Activated B cell treated with CpG ODN at 0.5 μM for 24 hours (primary cell): ENCODE measurements at regions not wholly inside any gene's neighbourhood (a gene's known extent, or its start where the extent isn't known, plus 50 kb on each side); places are given as distances from the start of the nearest gene placed in this dataset.
"Not testable (repeated sequence)": the region's sequence is repeated elsewhere in the genome, so short reads cannot be mapped to it uniquely, and the experiment has no call there.

ENCODE experiments used
- ATAC-seq: fragments of 200-7000 bp; cut with Tn5 transposase; one replicate; pipeline ENCODE4 v1.10.0; 2021; ENCODE audit warnings: low read depth, mild to moderate bottlenecking, moderate library complexity
- CTCF ChIA-PET: fragments of 350-600 bp; sonication (Branson Sonifier 250); formaldehyde crosslinking; loops from one replicate; lab custom pipeline; 2021; ENCODE audit warnings: antibody characterized with exemption; lab: Charles Lee
- POLR2A ChIA-PET: fragments of 350-600 bp; sonication (Branson Sonifier 250); formaldehyde crosslinking; loops from one replicate; lab custom pipeline; 2021; ENCODE audit warnings: antibody characterized with exemption; lab: Charles Lee
- DNase-seq: peaks from one replicate; pipeline ENCODE4 v3.0.0; 2022
- H3K27ac Mint-ChIP-seq: one replicate; pipeline ENCODE4 v1.8.0; 2020; ENCODE audit warnings: mixed read lengths
- H3K27me3 Mint-ChIP-seq: one replicate; pipeline ENCODE4 v1.8.0; 2021; ENCODE audit warnings: mixed read lengths
- H3K36me3 Mint-ChIP-seq: one replicate; pipeline ENCODE4 v1.8.0; 2021; ENCODE audit warnings: low read depth, mixed read lengths
- H3K4me1 Mint-ChIP-seq: one replicate; pipeline ENCODE4 v1.8.0; 2021; ENCODE audit warnings: mixed read lengths
- H3K4me3 Mint-ChIP-seq: one replicate; pipeline ENCODE4 v1.8.0; 2020; ENCODE audit warnings: mild to moderate bottlenecking, mixed read lengths
- H3K9me3 Mint-ChIP-seq: one replicate; pipeline ENCODE4 v1.8.0; 2020; ENCODE audit warnings: mixed read lengths
- intact Hi-C: fragments of 100-400 bp; cut with micrococcal nuclease; formaldehyde crosslinking; loops from one replicate; pipeline ENCODE4 v1.15.1; 2024
- TF ChIP-seq, protein P1 (sequence below): fragments of 200-600 bp; IDR thresholded peaks from one replicate; pipeline ENCODE4 v1.8.0; 2022; ENCODE audit warnings: antibody characterized with exemption, mild to moderate bottlenecking

DNA sequence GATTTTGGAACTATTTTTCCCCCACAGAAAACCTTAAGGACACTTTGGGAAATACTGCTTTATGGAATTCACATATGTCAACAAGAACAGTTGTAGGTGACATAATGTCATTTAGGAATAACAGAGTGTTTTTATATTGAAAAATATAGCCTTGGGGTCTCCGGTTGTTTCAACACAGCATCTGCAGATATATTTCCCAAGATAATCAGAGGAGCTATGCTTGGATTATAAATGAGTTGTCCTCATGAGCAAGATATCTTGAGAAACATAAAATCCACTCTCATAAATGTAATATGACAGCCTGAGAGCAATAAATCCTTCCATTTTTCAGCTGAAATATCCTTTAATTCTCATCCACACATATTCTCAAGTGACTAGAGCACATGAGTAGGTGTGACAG lies 473.7 kb upstream of the LMCD1 start:
- H3K4me3 Mint-ChIP-seq, result no peak overlapping the region
- H3K27ac Mint-ChIP-seq, result no peak overlapping the region
- H3K4me1 Mint-ChIP-seq, result no peaks in the 10 kb centered on the region
- ChIA-PET CTCF (no interaction called here), POLR2A (no interaction called here)
- H3K9me3 Mint-ChIP-seq, result peaks cover 4% of the 10 kb centered on the region
- no peaks in the 10 kb centered on the region for H3K27me3 Mint-ChIP-seq
- TF ChIP-seq, protein P1, sequence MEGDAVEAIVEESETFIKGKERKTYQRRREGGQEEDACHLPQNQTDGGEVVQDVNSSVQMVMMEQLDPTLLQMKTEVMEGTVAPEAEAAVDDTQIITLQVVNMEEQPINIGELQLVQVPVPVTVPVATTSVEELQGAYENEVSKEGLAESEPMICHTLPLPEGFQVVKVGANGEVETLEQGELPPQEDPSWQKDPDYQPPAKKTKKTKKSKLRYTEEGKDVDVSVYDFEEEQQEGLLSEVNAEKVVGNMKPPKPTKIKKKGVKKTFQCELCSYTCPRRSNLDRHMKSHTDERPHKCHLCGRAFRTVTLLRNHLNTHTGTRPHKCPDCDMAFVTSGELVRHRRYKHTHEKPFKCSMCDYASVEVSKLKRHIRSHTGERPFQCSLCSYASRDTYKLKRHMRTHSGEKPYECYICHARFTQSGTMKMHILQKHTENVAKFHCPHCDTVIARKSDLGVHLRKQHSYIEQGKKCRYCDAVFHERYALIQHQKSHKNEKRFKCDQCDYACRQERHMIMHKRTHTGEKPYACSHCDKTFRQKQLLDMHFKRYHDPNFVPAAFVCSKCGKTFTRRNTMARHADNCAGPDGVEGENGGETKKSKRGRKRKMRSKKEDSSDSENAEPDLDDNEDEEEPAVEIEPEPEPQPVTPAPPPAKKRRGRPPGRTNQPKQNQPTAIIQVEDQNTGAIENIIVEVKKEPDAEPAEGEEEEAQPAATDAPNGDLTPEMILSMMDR, result no peak
- ATAC-seq, result no peak
- no peak for DNase-seq
- no peaks in the 10 kb centered on the region for H3K36me3 Mint-ChIP-seq
- intact Hi-C loops, result no loop called here

DNA sequence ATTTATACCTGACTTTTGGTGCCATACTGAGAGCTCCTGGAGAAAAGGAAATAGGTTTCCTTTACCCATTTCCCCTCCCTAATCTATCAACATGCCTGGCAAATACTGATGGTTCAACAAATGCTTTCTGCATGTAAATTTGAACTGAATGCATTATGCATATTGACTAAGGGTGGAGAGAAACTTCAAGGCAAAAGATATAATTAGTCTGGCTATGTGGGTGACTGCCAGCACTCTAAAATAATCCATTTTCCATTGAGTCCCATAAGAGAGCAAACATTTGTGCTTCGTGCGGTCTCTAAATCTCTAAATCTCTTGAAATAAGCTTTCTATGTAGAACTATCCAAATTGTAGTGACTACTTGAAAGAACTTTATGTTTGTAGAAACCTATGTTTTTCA lies 451.3 kb upstream of the LMCD1 start:
- Mint-ChIP-seq H3K27me3 (no peaks in the 10 kb centered on the region), H3K27ac (no peak overlapping the region), H3K4me1 (no peaks in the 10 kb centered on the region), H3K36me3 (no peaks in the 10 kb centered on the region), H3K9me3 (peaks cover 5% of the 10 kb centered on the region), H3K4me3 (no peak overlapping the region)
- CTCF ChIA-PET, result interaction anchor here (0.6 kb wide), 1 partner anchor 364 kb away, joined by 3 read pairs; no protein-coding TSS in a partner anchor
- POLR2A ChIA-PET, result no interaction called here
- no peak for ATAC-seq
- TF ChIP-seq, protein P1, result no peak
- intact Hi-C loops, result no loop called here
- DNase-seq, result no peak

DNA sequence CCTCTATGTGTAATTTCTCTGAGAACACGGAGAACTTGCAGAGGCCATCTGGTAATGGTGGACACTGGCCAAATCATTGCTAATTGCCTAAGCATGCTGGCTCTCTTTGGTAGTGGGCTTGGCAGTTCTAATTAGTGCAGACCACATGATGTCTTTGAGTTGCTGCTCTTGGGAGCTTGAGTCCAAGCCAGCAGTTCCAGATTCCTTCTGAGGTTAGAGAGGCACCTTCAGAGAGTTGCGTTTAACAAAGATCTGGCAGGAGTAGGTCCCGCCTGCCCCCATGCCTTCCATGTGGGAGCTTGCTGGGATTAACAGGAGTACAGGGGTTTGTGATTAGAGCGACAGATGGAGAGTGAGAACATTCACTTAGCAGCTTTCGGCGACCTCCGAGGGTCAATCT lies 449.0 kb upstream of the LMCD1 start:
- TF ChIP-seq, protein P1, result no peak
- H3K4me1 Mint-ChIP-seq, result no peaks in the 10 kb centered on the region
- no peak overlapping the region for H3K4me3 Mint-ChIP-seq
- no peaks in the 10 kb centered on the region for H3K36me3 Mint-ChIP-seq
- intact Hi-C loops, result no loop called here
- H3K27ac Mint-ChIP-seq, result no peak overlapping the region
- ChIA-PET CTCF (no interaction called here), POLR2A (no interaction called here)
- H3K9me3 Mint-ChIP-seq, result peaks cover 5% of the 10 kb centered on the region
- H3K27me3 Mint-ChIP-seq, result no peaks in the 10 kb centered on the region
- ATAC-seq (no peak), DNase-seq (no peak)

DNA sequence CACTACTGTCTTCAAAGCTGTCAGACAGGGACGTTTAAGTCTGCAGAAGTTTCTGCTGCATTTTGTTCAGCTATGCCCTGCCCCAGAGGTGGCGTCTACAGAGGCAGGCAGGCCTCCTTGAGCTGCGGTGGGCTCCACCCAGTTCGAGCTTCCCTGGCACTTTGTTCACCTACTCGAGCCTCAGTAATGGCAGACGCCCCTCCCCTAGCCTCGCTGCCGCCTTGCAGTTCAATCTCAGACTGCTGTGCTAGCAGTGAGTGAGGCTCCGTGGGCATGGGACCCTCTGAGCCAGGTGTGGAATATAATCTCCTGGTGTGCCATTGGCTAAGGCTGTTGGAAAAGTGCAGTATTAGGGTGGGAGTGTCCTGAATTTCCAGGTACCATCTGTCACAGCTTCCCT lies 433.5 kb upstream of the LMCD1 start:
- CTCF ChIA-PET, intact Hi-C loops, H3K9me3 Mint-ChIP-seq, DNase-seq, H3K4me3 Mint-ChIP-seq, H3K4me1 Mint-ChIP-seq, H3K27ac Mint-ChIP-seq, H3K36me3 Mint-ChIP-seq, ATAC-seq, POLR2A ChIA-PET, H3K27me3 Mint-ChIP-seq: not testable (repeated sequence)

DNA sequence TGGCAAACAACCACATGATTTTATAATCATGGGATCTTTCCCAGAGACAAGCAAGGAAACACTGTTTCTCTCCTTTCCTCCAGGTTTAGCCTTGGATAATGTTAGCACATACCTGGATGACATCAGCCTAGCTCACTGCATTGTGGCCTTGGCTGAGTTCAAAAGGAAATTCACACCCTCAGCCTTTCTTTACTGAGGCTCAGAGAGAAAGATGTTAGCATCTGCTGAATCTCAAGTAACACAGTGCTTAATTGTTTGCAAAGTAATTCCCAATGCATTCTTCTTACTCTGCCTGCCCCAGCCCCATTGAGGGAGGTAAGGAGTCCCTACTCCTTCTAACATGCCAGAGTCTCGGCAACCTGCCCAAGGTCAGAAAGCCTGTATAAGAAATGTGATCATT lies 432.2 kb upstream of the LMCD1 start:
- DNase-seq (no peak), ATAC-seq (no peak)
- Mint-ChIP-seq H3K9me3 (peaks cover 5% of the 10 kb centered on the region), H3K27me3 (no peaks in the 10 kb centered on the region), H3K4me3 (no peak overlapping the region), H3K4me1 (no peaks in the 10 kb centered on the region), H3K27ac (no peak overlapping the region), H3K36me3 (no peaks in the 10 kb centered on the region)
- CTCF ChIA-PET, result no interaction called here
- TF ChIP-seq, protein P1, result no peak
- intact Hi-C loops, result no loop called here
- POLR2A ChIA-PET, result no interaction called here

DNA sequence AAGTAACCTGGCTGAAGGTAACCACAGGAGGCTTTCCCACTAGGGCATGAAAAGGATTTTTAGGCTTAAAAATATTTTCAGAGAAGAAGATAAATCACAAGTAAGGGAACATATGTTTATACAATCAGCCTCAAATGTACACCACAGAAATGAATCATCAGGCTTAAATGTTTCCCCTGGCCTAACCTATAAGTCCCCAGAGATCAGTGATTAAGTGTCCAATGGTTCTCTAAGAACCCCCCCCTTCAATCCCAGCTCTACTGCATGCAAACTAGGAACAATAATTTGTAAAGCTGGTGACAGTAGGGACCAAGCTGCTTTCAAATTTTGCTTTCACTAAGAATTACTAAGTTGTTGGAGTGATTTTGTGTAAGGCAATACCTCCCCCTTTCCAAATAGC lies 431.6 kb upstream of the LMCD1 start:
- no peak for ATAC-seq
- ChIA-PET POLR2A (no interaction called here), CTCF (no interaction called here)
- TF ChIP-seq, protein P1, result no peak
- no peak overlapping the region for H3K4me3 Mint-ChIP-seq
- no peaks in the 10 kb centered on the region for H3K27me3 Mint-ChIP-seq
- H3K9me3 Mint-ChIP-seq, result peaks cover 2% of the 10 kb centered on the region
- DNase-seq, result no peak
- H3K4me1 Mint-ChIP-seq, result no peaks in the 10 kb centered on the region
- H3K27ac Mint-ChIP-seq, result no peak overlapping the region
- H3K36me3 Mint-ChIP-seq, result no peaks in the 10 kb centered on the region
- intact Hi-C loops, result no loop called here

DNA sequence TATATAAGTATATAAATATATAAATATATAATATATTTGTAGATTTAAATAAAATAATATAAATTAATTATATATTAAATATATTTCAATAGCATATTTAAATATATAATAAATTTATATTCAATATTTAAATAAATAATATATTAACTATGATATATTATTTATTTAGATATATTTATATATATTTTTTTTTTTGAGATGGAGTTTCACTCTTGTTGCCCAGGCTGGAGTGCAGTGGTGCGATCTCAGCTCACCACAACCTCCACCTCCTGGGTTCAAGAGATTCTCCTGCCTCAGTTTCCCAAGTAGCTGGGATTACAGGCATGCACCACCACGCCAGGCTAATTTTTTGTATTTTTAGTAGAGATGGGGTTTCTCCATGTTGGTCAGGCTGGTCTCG lies 426.9 kb upstream of the LMCD1 start:
- POLR2A ChIA-PET, H3K4me1 Mint-ChIP-seq, intact Hi-C loops, H3K27me3 Mint-ChIP-seq, H3K9me3 Mint-ChIP-seq, H3K36me3 Mint-ChIP-seq, ATAC-seq, DNase-seq, CTCF ChIA-PET, H3K27ac Mint-ChIP-seq, H3K4me3 Mint-ChIP-seq: not testable (repeated sequence)
